Chondrocyte (in vitro differentiated cells): ENCODE measurements at regions not wholly inside any gene's neighbourhood (a gene's known extent, or its start where the extent isn't known, plus 50 kb on each side); places are given as distances from the start of the nearest gene placed in this dataset.
"Not testable (repeated sequence)": the region's sequence is repeated elsewhere in the genome, so short reads cannot be mapped to it uniquely, and the experiment has no call there.

ENCODE experiments used
- DNase-seq: peaks from one replicate; pipeline ENCODE4 v3.0.0; 2021; ENCODE audit warnings: mixed read lengths, low spot score
- H3K27ac Mint-ChIP-seq: one replicate; pipeline ENCODE4 v1.8.0; 2021; ENCODE audit warnings: mild to moderate bottlenecking, moderate library complexity, mixed read lengths; ENCODE audit not compliant: unreplicated experiment
- H3K27me3 Mint-ChIP-seq: 2 replicates; pipeline ENCODE4 v1.8.0; 2021; ENCODE audit warnings: low read depth, mixed read lengths
- H3K36me3 Mint-ChIP-seq: 2 replicates; pipeline ENCODE4 v1.8.0; 2021; ENCODE audit warnings: low read depth, mixed read lengths
- H3K4me1 Mint-ChIP-seq: 2 replicates; pipeline ENCODE4 v1.8.0; 2021; ENCODE audit warnings: low read depth, mild to moderate bottlenecking, mixed read lengths
- H3K4me3 Mint-ChIP-seq: one replicate; pipeline ENCODE4 v1.8.0; 2021; ENCODE audit warnings: mild to moderate bottlenecking, moderate library complexity, mixed read lengths; ENCODE audit not compliant: unreplicated experiment
- H3K9me3 Mint-ChIP-seq: 2 replicates; pipeline ENCODE4 v1.8.0; 2021; ENCODE audit warnings: low read depth, mixed read lengths
- TF ChIP-seq, protein P1 (sequence below): fragments of 200-600 bp; sonication (generic); IDR thresholded peaks from 2 replicates; pipeline ENCODE4 v1.5.0; 2021; ENCODE audit warnings: antibody characterized with exemption, mild to moderate bottlenecking, moderate library complexity

GRCh38 chr1:171397851-171398469 lies 84.0 kb downstream of the FMO4 start:
- no peak for DNase-seq
- Mint-ChIP-seq H3K9me3 (no peaks in the 10 kb centered on the region), H3K36me3 (peaks cover 2% of the 10 kb centered on the region), H3K27ac (no peak overlapping the region), H3K27me3 (no peaks in the 10 kb centered on the region), H3K4me1 (peaks cover 4% of the 10 kb centered on the region), H3K4me3 (no peak overlapping the region)
- TF ChIP-seq, protein P1, sequence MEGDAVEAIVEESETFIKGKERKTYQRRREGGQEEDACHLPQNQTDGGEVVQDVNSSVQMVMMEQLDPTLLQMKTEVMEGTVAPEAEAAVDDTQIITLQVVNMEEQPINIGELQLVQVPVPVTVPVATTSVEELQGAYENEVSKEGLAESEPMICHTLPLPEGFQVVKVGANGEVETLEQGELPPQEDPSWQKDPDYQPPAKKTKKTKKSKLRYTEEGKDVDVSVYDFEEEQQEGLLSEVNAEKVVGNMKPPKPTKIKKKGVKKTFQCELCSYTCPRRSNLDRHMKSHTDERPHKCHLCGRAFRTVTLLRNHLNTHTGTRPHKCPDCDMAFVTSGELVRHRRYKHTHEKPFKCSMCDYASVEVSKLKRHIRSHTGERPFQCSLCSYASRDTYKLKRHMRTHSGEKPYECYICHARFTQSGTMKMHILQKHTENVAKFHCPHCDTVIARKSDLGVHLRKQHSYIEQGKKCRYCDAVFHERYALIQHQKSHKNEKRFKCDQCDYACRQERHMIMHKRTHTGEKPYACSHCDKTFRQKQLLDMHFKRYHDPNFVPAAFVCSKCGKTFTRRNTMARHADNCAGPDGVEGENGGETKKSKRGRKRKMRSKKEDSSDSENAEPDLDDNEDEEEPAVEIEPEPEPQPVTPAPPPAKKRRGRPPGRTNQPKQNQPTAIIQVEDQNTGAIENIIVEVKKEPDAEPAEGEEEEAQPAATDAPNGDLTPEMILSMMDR, result no peak

- no peak for DNase-seq
- TF ChIP-seq, protein P1, result no peak
- Mint-ChIP-seq H3K4me1 (peaks cover 20% of the 10 kb centered on the region), H3K27me3 (no peaks in the 10 kb centered on the region), H3K36me3 (peaks cover 6% of the 10 kb centered on the region), H3K9me3 (peaks cover 6% of the 10 kb centered on the region), H3K4me3 (no peak overlapping the region), H3K27ac (peak overlapping the region; percentile 36)
Observed at GRCh38 chr1:171403393-171403792, 81.9 kb upstream of the PRRC2C start.

DNA sequence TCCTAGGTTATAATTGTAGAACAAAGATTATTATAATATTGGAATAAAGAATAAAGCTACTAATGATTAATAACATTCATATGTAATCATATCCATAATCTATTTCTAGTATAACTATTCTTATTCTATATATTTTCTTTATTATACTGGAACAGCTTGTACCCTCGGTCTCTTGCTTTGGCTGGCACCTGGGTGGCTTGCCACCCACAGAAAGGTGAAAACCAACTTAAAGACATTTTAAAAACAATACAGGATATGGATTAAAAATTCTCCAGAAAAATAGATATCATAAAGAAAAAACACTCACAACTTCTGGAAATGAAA lies 80.0 kb upstream of the PRRC2C start:
- Mint-ChIP-seq H3K4me1 (peaks cover 20% of the 10 kb centered on the region), H3K27me3 (peaks cover 3% of the 10 kb centered on the region)
- TF ChIP-seq, protein P1, result peak; percentile 44

GRCh38 chr1:171413557-171413956 lies 71.8 kb upstream of the PRRC2C start:
- not testable (repeated sequence) for H3K36me3 Mint-ChIP-seq, H3K27me3 Mint-ChIP-seq, DNase-seq, H3K27ac Mint-ChIP-seq, H3K4me3 Mint-ChIP-seq, H3K4me1 Mint-ChIP-seq
- peaks cover 13% of the 10 kb centered on the region for H3K9me3 Mint-ChIP-seq

More for the DNA sequence above, 80.0 kb upstream of the PRRC2C start:
- no peak overlapping the region for H3K4me3 Mint-ChIP-seq
- H3K27ac Mint-ChIP-seq, result no peak overlapping the region
- H3K36me3 Mint-ChIP-seq, result peaks cover 6% of the 10 kb centered on the region
- H3K9me3 Mint-ChIP-seq, result peaks cover 6% of the 10 kb centered on the region
- no peak for DNase-seq

DNA sequence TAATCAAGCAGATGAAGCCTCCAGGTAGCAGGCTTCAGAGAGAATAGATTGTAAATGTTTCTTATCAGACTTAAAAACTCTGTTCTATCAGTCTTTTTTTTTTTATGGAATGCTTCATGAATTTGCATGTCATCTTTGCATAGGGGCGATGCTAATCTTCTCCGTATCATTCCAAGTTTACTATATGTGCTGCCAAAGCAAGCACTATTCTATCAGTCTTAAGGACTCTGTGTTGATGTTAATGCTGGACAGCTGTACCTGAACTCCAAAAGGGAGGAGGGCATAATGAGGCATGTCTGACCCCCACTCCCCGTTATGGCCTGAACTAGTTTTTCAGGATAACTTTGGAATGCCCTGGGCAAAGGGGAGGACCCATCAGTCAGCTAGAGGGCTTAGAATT lies 66.8 kb upstream of the PRRC2C start:
- Mint-ChIP-seq H3K4me3 (no peak overlapping the region), H3K9me3 (peaks cover 8% of the 10 kb centered on the region), H3K36me3 (no peaks in the 10 kb centered on the region), H3K27ac (no peak overlapping the region), H3K4me1 (peaks cover 5% of the 10 kb centered on the region), H3K27me3 (no peaks in the 10 kb centered on the region)
- DNase-seq, result no peak
- TF ChIP-seq, protein P1, result no peak

DNA sequence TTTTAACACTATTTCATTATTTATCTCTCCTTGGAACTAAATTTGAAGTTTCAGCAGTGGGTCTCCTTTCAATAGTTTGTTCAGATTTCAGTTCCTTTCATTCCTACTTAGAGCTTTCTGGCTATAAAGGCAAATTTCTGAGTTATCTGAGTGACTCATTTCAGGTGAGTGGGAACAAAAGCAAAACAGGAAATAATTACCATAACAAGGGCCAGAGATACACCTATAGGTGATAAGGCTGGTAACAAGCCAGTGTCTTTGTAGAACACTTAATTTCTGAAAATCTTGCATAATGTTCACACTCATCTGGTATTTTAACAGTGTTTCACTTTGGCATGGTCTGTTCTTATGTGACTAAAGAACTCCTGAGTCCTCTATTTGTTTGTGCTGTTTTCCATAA lies 64.5 kb upstream of the PRRC2C start:
- TF ChIP-seq, protein P1, result no peak
- H3K27ac Mint-ChIP-seq, result no peak overlapping the region
- H3K36me3 Mint-ChIP-seq, result no peaks in the 10 kb centered on the region
- H3K27me3 Mint-ChIP-seq, result no peaks in the 10 kb centered on the region
- H3K4me3 Mint-ChIP-seq, result no peak overlapping the region
- H3K4me1 Mint-ChIP-seq, result peaks cover 5% of the 10 kb centered on the region
- H3K9me3 Mint-ChIP-seq, result peaks cover 5% of the 10 kb centered on the region
- no peak for DNase-seq
